T-helper 17 cell (primary cell): ENCODE measurements at regions not wholly inside any gene's neighbourhood (a gene's known extent, or its start where the extent isn't known, plus 50 kb on each side); places are given as distances from the start of the nearest gene placed in this dataset.
"Not testable (repeated sequence)": the region's sequence is repeated elsewhere in the genome, so short reads cannot be mapped to it uniquely, and the experiment has no call there.

Experiments
- ATAC-seq: fragments of 150-1000 bp; cut with Tn5 transposase; 2 replicates; pipeline ENCODE4 v1.10.0; 2021; ENCODE audit warnings: mild to moderate bottlenecking, moderate library complexity
- DNase-seq, 3 donors: peaks; one replicate each; pipeline versions ENCODE4 v3.0.0 to v3.0.0-alpha.2; 2020 to 2021
- H3K9me3 ChIP-seq: one replicate; pipeline ENCODE4 v1.7.0; 2013; ENCODE audit warnings: low read length, mild to moderate bottlenecking; ENCODE audit not compliant: control insufficient read depth, poor library complexity, severe bottlenecking
- H3K27ac Mint-ChIP-seq: one replicate; pipeline ENCODE4 v1.8.0; 2022; ENCODE audit warnings: mild to moderate bottlenecking, moderate library complexity, mixed read lengths
- H3K27me3 Mint-ChIP-seq: one replicate; pipeline ENCODE4 v1.8.0; 2022; ENCODE audit warnings: mixed read lengths
- H3K36me3 Mint-ChIP-seq: one replicate; pipeline ENCODE4 v1.8.0; 2022; ENCODE audit warnings: low read depth, mixed read lengths
- H3K4me1 Mint-ChIP-seq: one replicate; pipeline ENCODE4 v1.8.0; 2022; ENCODE audit warnings: mild to moderate bottlenecking, mixed read lengths
- H3K4me3 Mint-ChIP-seq: one replicate; pipeline ENCODE4 v1.8.0; 2022; ENCODE audit warnings: mild to moderate bottlenecking, moderate library complexity, mixed read lengths

GRCh38 chr7:23913016-23913415, 203.0 kb downstream of the STK31 start:
- DNase-seq (no peak), ATAC-seq (no peak)
- Mint-ChIP-seq H3K4me1 (no peaks in the 10 kb centered on the region), H3K4me3 (no peak overlapping the region), H3K27ac (no peak overlapping the region), H3K27me3 (peaks cover 9% of the 10 kb centered on the region), H3K36me3 (peaks cover 2% of the 10 kb centered on the region)
- H3K9me3 ChIP-seq: no peaks in the 10 kb centered on the region

- Mint-ChIP-seq H3K36me3 (peaks cover 2% of the 10 kb centered on the region), H3K4me1 (no peaks in the 10 kb centered on the region), H3K27me3 (peaks cover 18% of the 10 kb centered on the region), H3K27ac (no peak overlapping the region), H3K4me3 (no peak overlapping the region)
- no peaks in the 10 kb centered on the region for H3K9me3 ChIP-seq
- ATAC-seq (no peak), DNase-seq (no peak)
These were observed 205.2 kb downstream of the STK31 start for GRCh38 chr7:23915236-23915635.

GRCh38 chr7:23918286-23918685, 208.3 kb downstream of the STK31 start:
- no peaks in the 10 kb centered on the region for H3K4me1 Mint-ChIP-seq
- no peak overlapping the region for H3K4me3 Mint-ChIP-seq
- no peak for DNase-seq
- no peak for ATAC-seq
- no peaks in the 10 kb centered on the region for H3K36me3 Mint-ChIP-seq
- H3K9me3 ChIP-seq: no peaks in the 10 kb centered on the region
- no peak overlapping the region for H3K27ac Mint-ChIP-seq
- peaks cover 18% of the 10 kb centered on the region for H3K27me3 Mint-ChIP-seq

GRCh38 chr7:23918856-23919255, 208.8 kb downstream of the STK31 start:
- no peaks in the 10 kb centered on the region for H3K4me1 Mint-ChIP-seq

GRCh38 chr7:23925088-23925487, 215.1 kb downstream of the STK31 start:
- Mint-ChIP-seq H3K27me3 (peaks cover 21% of the 10 kb centered on the region), H3K4me1 (peaks cover 2% of the 10 kb centered on the region), H3K4me3 (no peak overlapping the region), H3K36me3 (no peaks in the 10 kb centered on the region), H3K27ac (no peak overlapping the region)
- DNase-seq (no peak), ATAC-seq (no peak)
- H3K9me3 ChIP-seq: no peaks in the 10 kb centered on the region

More at GRCh38 chr7:23918856-23919255, 208.8 kb downstream of the STK31 start:
- H3K27me3 Mint-ChIP-seq: peaks cover 18% of the 10 kb centered on the region
- ATAC-seq (no peak), DNase-seq (no peak)
- H3K4me3 Mint-ChIP-seq: no peak overlapping the region
- H3K9me3 ChIP-seq: no peaks in the 10 kb centered on the region
- no peaks in the 10 kb centered on the region for H3K36me3 Mint-ChIP-seq
- H3K27ac Mint-ChIP-seq: no peak overlapping the region

GRCh38 chr7:23927709-23928417, 217.8 kb downstream of the STK31 start:
- H3K4me3 Mint-ChIP-seq: no peak overlapping the region
- H3K4me1 Mint-ChIP-seq: peaks cover 5% of the 10 kb centered on the region
- no peaks in the 10 kb centered on the region for H3K36me3 Mint-ChIP-seq
- no peaks in the 10 kb centered on the region for H3K9me3 ChIP-seq
- H3K27ac Mint-ChIP-seq: no peak overlapping the region
- no peak for DNase-seq
- no peak for ATAC-seq
- peaks cover 26% of the 10 kb centered on the region for H3K27me3 Mint-ChIP-seq

- peaks cover 26% of the 10 kb centered on the region for H3K27me3 Mint-ChIP-seq
- H3K36me3 Mint-ChIP-seq: no peaks in the 10 kb centered on the region
- peaks cover 5% of the 10 kb centered on the region for H3K4me1 Mint-ChIP-seq
- ATAC-seq (no peak), DNase-seq (no peak)
- peak overlapping the region; percentile 4 for H3K27ac Mint-ChIP-seq
- H3K9me3 ChIP-seq: no peaks in the 10 kb centered on the region
- H3K4me3 Mint-ChIP-seq: no peak overlapping the region
These were observed 218.4 kb downstream of the STK31 start for GRCh38 chr7:23928418-23928775.

- Mint-ChIP-seq H3K4me3 (no peak overlapping the region), H3K36me3 (no peaks in the 10 kb centered on the region), H3K27me3 (peaks cover 26% of the 10 kb centered on the region), H3K27ac (no peak overlapping the region), H3K4me1 (peaks cover 3% of the 10 kb centered on the region)
- DNase-seq: no peak
- ATAC-seq: no peak
- H3K9me3 ChIP-seq: no peaks in the 10 kb centered on the region
These were observed 220.3 kb downstream of the STK31 start for GRCh38 chr7:23930312-23930711.

- peaks cover 3% of the 10 kb centered on the region for H3K4me1 Mint-ChIP-seq
- H3K27ac Mint-ChIP-seq: no peak overlapping the region
- peaks cover 28% of the 10 kb centered on the region for H3K27me3 Mint-ChIP-seq
- H3K36me3 Mint-ChIP-seq: no peaks in the 10 kb centered on the region
- DNase-seq (no peak), ATAC-seq (no peak)
- no peak overlapping the region for H3K4me3 Mint-ChIP-seq
- no peaks in the 10 kb centered on the region for H3K9me3 ChIP-seq
These were observed 221.6 kb downstream of the STK31 start for GRCh38 chr7:23931633-23932032.

GRCh38 chr7:23938215-23938614, 228.2 kb downstream of the STK31 start:
- Mint-ChIP-seq H3K27ac (no peak overlapping the region), H3K4me3 (no peak overlapping the region), H3K27me3 (peaks cover 12% of the 10 kb centered on the region), H3K36me3 (peaks cover 2% of the 10 kb centered on the region), H3K4me1 (no peaks in the 10 kb centered on the region)
- no peaks in the 10 kb centered on the region for H3K9me3 ChIP-seq
- DNase-seq (no peak), ATAC-seq (no peak)

GRCh38 chr7:23938937-23939552, 229.0 kb downstream of the STK31 start:
- ATAC-seq (no peak), DNase-seq (no peak)

GRCh38 chr7:23939747-23940146, 229.7 kb downstream of the STK31 start:
- H3K27ac Mint-ChIP-seq, H3K4me3 Mint-ChIP-seq, H3K9me3 ChIP-seq, H3K4me1 Mint-ChIP-seq, ATAC-seq, H3K36me3 Mint-ChIP-seq, DNase-seq: not testable (repeated sequence)
- H3K27me3 Mint-ChIP-seq: peaks cover 12% of the 10 kb centered on the region

More at GRCh38 chr7:23938937-23939552, 229.0 kb downstream of the STK31 start:
- H3K4me3 Mint-ChIP-seq: no peak overlapping the region
- no peaks in the 10 kb centered on the region for H3K4me1 Mint-ChIP-seq
- H3K27ac Mint-ChIP-seq: no peak overlapping the region
- peaks cover 2% of the 10 kb centered on the region for H3K36me3 Mint-ChIP-seq
- H3K9me3 ChIP-seq: no peaks in the 10 kb centered on the region
- H3K27me3 Mint-ChIP-seq: peaks cover 12% of the 10 kb centered on the region

- Mint-ChIP-seq H3K27me3 (peaks cover 6% of the 10 kb centered on the region), H3K27ac (no peak overlapping the region), H3K4me1 (no peaks in the 10 kb centered on the region), H3K36me3 (peaks cover 2% of the 10 kb centered on the region), H3K4me3 (no peak overlapping the region)
- ATAC-seq (no peak), DNase-seq (no peak)
- H3K9me3 ChIP-seq: no peaks in the 10 kb centered on the region
These were observed 231.5 kb downstream of the STK31 start for GRCh38 chr7:23941551-23941950.

- Mint-ChIP-seq H3K4me1 (no peaks in the 10 kb centered on the region), H3K27me3 (peaks cover 6% of the 10 kb centered on the region), H3K4me3 (no peak overlapping the region), H3K27ac (no peak overlapping the region), H3K36me3 (peaks cover 2% of the 10 kb centered on the region)
- no peaks in the 10 kb centered on the region for H3K9me3 ChIP-seq
- ATAC-seq (no peak), DNase-seq (no peak)
These were observed 232.0 kb downstream of the STK31 start for GRCh38 chr7:23942032-23942431.
